Fibroblast of upper back skin (primary cell): ENCODE measurements at regions not wholly inside any gene's neighbourhood (a gene's known extent, or its start where the extent isn't known, plus 50 kb on each side); places are given as distances from the start of the nearest gene placed in this dataset.
"Not testable (repeated sequence)": the region's sequence is repeated elsewhere in the genome, so short reads cannot be mapped to it uniquely, and the experiment has no call there.

Experiments
- DNase-seq: peaks from one replicate; pipeline ENCODE4 v3.0.0-alpha.2; 2013

- no peak for DNase-seq
Observed at GRCh38 chr5:109992264-109992915, 302.7 kb downstream of the MAN2A1 start.

DNA sequence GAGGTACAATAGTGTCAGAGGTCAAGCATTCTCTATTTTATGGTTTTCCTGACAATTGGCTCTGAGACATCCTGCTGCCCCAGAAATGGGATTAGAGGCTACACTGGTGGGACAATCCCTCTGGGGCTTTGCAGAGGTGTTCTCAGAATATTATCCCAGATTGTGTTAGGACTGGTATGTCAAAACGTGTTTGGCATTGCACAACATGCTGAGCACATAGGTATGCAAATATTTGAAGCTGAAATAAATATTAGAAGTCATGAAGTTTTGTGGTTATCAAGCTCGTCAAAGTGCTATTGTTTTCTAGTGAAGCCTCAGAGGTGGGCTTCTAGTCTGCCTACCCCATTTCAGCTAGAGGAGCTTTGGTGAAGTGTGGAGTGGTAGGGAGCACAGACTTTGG, 304.4 kb downstream of the MAN2A1 start:
- no peak for DNase-seq

- no peak for DNase-seq
Observed at GRCh38 chr5:109996246-109996645, 306.5 kb downstream of the MAN2A1 start.

DNA sequence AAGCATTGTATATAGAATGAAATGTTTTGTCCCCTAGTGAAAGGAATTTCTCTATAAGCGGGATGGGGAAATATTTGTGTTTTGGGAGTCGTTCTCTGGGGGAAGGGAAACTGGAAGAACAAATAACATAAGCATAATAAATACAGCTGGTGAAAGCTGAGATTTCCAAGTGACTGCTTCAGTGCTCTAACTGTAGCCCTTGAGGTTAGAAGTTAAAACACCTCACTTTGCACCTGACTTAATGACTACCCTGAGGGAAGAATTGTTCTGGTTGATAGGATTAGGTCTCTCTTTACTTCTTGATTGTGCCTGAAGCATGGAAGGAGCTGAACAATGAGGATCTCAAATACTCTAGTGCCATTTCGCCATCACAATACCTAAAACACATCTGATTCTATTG, 307.4 kb downstream of the MAN2A1 start:
- DNase-seq: no peak

DNA sequence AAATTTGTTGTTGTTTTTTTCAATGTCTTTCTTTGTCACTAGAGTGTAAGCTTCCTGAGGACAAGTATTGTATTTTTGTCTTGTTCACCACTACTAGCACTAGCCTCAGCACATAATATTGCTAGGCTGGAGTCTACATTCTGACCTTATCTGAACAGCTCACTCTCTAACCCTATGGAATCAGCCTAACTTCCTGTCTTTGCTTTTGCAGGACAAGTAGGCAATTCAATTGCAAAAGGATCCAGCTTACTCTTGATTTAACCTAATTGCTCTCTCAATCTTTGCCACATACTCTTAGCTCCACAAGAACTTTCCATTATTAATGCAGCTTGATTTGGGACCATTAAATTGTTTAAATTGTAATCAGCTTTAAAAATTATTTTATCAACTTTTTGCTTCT, 308.5 kb downstream of the MAN2A1 start:
- no peak for DNase-seq

GRCh38 chr5:109998726-109999125, 309.0 kb downstream of the MAN2A1 start:
- peak; percentile 48 for DNase-seq

DNA sequence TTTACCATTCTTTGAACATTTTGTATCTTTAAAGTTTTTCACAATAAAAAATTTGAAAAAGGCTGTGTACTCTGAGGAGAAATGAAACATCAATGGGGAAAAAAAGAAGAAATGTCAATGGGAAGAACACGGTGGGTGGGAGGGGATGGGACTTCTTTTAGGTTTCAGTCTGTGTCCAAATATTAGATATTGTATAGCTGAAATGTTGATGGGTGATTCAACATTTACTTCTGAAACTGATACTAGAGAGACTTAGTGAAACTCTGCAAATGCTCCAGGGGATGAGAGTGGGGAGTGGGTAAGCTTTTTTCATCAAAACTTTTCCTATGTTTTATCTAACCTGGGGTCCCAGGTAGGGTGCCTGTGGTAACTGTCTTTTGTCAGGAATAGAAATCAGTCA, 311.9 kb downstream of the MAN2A1 start:
- DNase-seq: no peak

DNA sequence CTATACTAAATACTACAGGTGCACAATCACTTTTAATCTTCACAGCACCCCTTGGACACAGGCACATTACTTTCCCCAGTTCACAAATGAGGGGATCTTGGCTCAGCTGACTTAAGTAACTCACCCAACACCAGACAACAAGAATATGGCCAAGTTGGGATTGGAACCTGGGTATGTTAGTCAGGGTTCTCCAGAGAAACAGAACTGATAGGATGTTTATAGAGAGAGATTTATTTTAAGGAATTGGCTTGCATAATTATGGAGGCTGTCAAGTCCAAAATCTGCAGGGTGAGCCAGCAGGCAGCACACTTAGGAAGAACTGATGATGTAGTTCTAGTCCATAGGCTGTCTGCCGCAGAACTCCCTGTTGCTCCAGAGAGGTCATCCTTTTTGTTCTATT, 312.9 kb downstream of the MAN2A1 start:
- DNase-seq: no peak

DNA sequence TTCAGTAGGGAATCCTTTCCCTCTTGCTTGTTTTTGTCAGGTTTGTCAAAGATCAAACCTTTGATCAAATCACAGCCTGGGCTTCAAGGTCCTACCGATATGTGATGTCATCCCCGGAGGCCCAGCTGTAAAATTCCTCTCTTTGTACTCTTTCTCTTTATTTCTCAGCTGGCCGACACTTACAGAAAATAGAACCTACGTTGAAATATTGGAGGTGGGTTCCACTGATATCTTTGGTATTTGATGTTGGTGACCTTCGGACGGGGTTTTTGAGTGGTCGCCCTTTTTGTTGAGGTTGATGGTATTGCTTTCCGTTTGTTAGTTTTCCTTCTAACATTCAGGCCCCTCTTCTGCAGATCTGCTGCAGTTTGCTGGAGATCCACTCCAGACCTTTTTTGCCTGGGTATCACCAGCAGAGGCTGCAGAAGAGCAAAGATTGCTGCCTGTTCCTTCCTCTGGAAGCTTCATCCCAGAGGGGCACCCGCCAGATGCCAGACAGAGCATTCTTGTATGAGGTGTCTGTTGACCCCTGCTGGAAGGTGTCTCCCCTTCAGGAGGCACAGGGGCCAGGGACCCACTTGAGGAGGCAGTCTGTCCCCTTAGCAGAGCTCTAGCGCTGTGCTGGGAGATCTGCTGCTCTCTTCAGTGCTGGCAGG, 316.3 kb downstream of the MAN2A1 start:
- DNase-seq: not testable (repeated sequence)

- no peak for DNase-seq
Observed at GRCh38 chr5:110007101-110007500, 317.4 kb downstream of the MAN2A1 start.

DNA sequence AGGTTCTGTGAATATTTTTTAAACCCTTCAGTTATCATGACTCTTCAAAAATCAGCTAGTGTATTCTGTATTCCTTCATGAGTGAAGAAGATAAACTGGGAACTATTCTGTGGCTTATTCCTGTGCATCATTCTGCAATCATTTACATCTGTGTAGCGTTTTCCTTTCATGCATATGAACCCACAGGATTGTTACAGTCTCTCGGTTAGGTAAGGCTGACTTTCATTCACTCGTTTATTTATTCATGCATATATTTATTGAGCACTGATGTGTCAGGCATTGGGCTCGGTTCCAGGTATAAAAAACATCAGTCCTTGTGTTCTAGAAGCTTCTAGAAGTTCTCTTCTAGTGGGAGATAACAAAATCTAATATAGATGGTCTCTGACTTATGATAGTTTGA, 318.4 kb downstream of the MAN2A1 start:
- DNase-seq: peak; percentile 23

DNA sequence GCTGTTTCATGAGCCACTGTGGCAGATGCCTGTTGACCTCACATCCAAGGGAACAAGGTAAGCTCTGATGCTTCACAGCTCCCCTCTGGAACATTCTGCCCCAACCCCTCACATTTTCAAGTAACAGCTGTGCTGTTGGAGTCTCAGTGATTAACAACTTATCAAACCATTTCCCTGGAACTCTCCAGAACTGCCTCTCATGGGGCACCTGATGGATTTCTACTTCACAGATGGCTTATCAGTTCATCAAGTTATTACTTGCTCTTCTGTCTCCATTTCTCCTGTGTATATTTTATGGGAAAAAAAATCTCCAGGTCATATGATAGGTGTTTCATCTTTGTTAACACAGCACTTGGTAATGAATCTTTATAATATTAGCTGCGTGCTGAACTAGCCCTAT, 322.4 kb downstream of the MAN2A1 start:
- no peak for DNase-seq

- DNase-seq: no peak
Observed at GRCh38 chr5:110013017-110013416, 323.3 kb downstream of the MAN2A1 start.

DNA sequence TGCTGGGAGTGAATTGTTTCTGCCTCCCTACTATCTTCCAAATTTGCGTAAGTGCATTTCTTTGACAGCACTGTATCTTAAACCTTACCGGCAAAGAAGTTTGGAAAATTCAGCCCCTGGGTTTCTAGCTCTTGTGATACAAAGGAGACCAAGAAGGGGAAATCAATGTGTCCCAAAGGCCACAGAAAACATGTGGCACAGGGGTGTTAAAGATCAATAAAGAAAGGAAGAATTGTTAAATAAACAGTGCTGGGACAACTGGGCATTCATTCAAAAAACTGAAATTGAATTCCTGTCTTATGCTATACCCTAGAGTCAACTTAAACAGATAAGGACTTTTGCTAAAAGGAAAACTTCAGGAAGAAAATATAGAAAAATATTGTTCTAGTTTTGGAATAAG, 328.1 kb downstream of the MAN2A1 start:
- no peak for DNase-seq

DNA sequence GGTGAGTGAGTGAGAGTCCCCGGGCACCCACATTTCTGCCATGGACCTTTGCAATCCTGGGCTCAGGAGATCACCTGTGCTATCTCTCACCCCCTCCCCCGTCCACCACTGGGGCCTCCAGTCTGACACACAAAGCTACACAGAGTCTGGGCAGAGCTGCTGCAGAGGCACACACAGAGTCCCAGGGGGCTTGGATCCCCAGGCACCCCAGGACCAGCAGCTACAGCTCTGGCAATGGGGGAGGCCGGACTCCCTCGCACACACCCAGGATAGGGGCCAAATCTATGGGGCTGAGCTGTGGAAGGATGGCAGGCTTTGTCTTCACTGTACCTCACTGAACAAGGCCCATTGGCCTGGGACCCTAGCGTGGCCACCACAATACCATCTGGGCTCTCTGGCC, 328.8 kb downstream of the MAN2A1 start:
- DNase-seq: no peak

DNA sequence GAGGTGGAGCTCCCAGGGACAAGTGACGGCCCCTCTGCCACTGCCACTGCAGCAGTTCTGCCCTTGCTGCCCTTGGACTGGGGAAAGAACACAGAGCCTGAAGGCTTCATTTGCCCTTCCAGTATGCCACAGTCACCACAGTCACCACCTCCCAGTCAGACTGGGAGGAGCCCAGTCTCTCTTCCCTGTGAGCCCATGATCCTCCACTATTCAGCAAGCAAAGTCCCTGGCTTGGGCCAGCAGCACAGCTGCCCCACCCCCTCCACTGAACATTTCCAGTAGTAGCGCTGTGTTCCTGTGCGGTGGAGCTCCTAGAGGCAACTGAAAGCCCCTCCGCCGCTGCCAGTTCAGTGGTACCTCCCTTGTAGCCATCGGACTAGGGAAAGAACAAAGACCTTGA, 329.4 kb downstream of the MAN2A1 start:
- DNase-seq: no peak

- no peak for DNase-seq
Observed at GRCh38 chr5:110019780-110020179, 330.1 kb downstream of the MAN2A1 start.

- DNase-seq: no peak
Observed at GRCh38 chr5:110021251-110021650, 331.5 kb downstream of the MAN2A1 start.

- DNase-seq: no peak
Observed at GRCh38 chr5:110025160-110025559, 335.4 kb downstream of the MAN2A1 start.

DNA sequence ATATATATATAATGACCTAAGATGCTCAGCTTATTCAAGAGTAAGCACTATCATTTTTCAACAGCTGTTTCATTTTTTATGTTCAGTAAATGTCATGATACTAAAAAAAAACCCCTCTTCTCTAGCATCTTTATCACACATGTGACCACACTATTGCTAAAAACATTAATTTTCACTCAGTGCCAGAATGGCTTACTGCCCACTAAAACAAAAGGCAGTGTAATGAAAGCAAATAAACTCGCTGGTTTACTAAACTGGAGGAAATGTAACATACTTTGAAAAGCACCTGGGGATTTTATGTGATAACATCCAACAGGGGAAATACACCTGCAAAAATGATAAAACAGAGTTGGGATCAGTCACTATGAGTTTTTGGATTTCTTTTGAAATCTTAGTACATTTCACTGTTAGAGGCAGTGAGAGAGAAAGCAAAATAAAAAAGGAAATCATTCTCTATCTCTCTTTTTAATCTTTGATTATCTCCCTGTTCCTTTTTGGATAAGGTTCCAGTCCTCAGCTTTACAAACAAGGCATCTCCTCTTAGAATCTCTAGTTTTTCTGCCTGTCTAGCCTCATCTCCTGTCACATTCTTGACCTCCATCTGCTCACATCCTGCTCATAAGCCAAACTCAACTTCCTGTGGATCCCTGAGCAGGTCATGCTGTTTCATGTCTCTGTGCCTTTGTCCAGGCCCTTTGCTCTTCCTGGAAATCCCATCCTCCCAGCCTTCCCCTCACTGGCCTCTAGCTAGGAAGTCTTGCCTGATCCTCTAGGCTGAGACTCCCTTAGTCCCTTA, 338.0 kb downstream of the MAN2A1 start:
- no peak for DNase-seq

DNA sequence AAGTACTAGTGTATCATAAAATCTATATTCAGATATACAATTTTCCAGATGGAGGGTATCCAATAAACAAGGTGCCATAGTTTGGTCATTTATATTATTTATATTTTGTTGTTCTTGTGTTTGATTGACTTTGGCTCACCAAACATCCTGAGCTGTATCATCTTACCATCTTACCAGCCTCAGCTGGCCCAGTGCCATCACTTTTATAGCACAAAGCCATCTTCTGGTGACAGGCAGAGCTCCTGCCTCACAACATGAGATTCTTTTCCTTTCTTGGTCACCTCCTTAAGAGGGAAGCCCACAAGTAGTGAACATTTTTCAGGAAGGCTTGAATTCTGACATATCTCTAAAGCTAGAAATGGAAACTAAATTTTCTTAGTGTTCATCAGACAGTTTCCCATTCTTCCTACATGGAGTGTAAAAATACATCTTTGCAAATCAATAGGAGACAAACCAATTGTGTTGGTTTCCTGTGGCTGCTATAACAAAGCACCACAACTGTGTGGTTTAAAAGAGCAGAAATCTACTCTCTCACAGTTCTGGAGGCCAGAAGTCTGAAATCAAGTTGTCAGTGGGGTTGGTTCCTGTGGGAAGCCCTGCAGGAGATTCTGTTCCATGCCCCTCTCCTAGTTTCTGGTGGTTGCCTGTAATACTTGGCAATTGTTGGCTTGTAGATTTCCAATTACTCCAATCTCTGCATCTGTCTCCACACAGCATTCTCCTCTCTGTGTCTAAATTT, 341.8 kb downstream of the MAN2A1 start:
- DNase-seq: no peak

GRCh38 chr5:110032376-110032775, 342.6 kb downstream of the MAN2A1 start:
- no peak for DNase-seq

GRCh38 chr5:110034056-110034600, 344.4 kb downstream of the MAN2A1 start:
- DNase-seq: no peak
